Astrocyte (in vitro differentiated cells and primary cell): ENCODE measurements at regions not wholly inside any gene's neighbourhood (a gene's known extent, or its start where the extent isn't known, plus 50 kb on each side); places are given as distances from the start of the nearest gene placed in this dataset.

Source experiments
- CTCF ChIP-seq: IDR thresholded peaks from 2 replicates; pipeline ENCODE4 v1.5.1; 2011; ENCODE audit warnings: low read depth, mild to moderate bottlenecking, inconsistent platforms, low read length, moderate library complexity; ENCODE audit not compliant: insufficient read depth
- EZH2 ChIP-seq: IDR thresholded peaks from 2 replicates; pipeline ENCODE4 v1.6.1; 2012; ENCODE audit warnings: mild to moderate bottlenecking, low read length, inconsistent platforms; ENCODE audit not compliant: insufficient read depth

GRCh38 chr16:14017886-14018285 lies 53.2 kb upstream of the MRTFB start:
- TF ChIP-seq CTCF (no peak), EZH2 (no peak)
